T-helper 9 cell (primary cell): ENCODE measurements at regions not wholly inside any gene's neighbourhood (a gene's known extent, or its start where the extent isn't known, plus 50 kb on each side); places are given as distances from the start of the nearest gene placed in this dataset.
"Not testable (repeated sequence)": the region's sequence is repeated elsewhere in the genome, so short reads cannot be mapped to it uniquely, and the experiment has no call there.

ENCODE experiments used
- DNase-seq: peaks from one replicate; pipeline ENCODE4 v3.0.0-alpha.2; 2020

- no peak for DNase-seq
These were observed 121.5 kb upstream of the SFSWAP start for GRCh38 chr12:131589221-131589897.

DNA sequence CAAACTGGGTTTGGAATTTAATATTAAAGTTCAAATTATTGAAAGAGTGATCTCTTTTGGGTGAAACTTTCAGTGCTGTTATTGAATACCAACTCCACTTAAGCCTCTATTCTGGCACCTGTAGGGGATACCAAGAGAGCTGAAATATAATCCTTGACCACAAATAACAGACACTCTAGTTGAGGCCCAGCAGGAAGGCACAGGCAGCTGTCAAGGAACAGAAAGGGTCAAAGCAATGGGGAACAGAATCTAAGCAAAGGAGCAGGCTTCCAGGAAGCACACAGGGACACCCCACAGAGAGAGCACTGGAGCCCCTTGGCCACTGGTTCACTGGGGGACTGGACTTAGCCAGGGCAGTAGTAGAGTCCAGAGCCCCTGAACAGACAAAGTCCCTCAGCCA lies 120.9 kb upstream of the SFSWAP start:
- no peak for DNase-seq

GRCh38 chr12:131591136-131591535 lies 119.8 kb upstream of the SFSWAP start:
- no peak for DNase-seq

DNA sequence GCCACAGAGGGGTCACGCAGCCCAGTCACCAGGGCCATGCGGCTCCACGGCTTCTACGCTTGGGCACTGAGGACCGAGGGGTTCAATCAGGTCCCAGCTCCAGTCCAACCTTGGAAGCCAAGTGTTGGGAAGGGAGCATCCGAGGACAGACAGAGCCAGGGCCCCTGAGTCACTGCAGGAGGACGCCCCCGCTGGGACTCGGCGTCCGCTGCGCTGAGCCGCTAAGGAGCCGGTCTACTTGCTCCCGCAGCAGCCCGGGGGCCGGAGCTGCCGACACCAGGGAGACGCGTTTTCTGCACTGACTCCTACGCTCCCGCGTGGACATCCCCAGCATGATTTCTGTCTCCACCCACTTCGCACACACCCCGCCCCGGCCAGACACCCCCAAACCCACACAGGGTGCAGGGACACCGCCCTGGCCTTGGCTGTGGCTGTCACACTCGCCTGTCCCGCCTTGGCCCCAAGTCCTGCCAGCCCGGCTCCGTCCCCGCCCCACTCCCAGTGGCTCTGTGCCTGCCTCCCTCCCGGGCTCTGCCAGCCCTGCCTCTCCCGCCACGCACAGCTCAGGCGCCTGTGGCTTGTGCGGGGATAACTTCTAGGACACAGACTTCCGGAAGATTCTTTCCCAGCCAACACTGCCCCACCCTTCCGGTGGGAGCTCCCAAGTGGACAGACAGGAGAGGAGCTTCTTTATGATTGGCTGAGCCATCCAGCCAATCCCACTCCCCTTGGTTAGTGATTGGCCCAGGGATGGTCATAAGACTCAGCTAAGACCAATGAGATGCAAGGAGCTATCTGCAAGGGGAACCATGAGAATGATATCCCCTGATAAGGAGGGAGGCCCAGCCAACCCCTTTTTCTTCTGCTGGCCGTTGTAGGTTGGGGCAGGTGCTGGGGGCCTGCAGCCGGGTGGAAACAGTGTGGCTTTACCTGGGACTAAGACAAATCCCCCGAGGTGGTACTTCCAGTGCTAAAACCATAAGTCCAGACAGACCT lies 118.9 kb upstream of the SFSWAP start:
- no peak for DNase-seq

- DNase-seq, result no peak
These were observed 117.9 kb upstream of the SFSWAP start for GRCh38 chr12:131592972-131593371.

- no peak for DNase-seq
These were observed 117.5 kb upstream of the SFSWAP start for GRCh38 chr12:131593406-131593805.

DNA sequence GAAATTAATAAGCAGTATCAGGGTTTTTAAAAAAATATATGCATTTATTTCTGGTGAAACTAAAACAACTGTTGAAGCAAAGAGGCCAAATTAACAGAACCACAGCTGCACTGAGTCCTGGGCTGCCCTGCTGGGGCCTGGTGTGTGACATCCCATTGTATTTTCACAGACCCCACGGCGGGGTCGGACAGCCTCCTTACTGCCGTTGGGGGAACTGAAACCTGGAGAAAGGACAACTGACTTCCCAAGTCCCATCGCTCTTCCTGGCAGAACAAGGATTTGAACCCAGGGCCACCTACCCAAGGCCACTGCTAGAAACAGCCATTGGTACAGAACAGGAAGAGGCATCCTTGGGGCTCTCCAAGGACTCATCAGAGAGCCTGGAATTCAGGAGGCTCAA lies 114.8 kb upstream of the SFSWAP start:
- no peak for DNase-seq

GRCh38 chr12:131597333-131597732 lies 113.6 kb upstream of the SFSWAP start:
- no peak for DNase-seq

DNA sequence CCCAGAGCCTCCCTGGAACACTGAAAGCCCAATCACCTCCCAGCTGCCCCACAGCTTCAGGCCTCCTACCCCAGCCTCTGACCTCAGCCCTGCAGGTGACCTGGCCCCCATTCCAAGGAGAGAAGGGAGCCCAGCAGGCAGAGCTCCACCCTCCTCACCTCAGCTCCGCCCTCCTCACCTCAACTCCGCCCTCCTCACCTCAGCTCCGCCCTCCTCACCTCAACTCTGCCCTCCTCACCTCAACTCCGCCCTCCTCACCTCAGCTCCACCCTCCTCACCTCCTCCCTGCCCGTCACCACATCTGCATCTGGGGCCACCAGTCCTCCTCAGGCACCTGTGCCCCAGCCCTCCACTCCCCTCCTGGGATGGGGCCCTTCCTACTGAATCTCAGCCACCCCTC lies 112.2 kb upstream of the SFSWAP start:
- DNase-seq, result no peak

GRCh38 chr12:131599190-131600159 lies 111.4 kb upstream of the SFSWAP start:
- no peak for DNase-seq

- DNase-seq, result no peak
These were observed 110.7 kb upstream of the SFSWAP start for GRCh38 chr12:131600160-131600532.

DNA sequence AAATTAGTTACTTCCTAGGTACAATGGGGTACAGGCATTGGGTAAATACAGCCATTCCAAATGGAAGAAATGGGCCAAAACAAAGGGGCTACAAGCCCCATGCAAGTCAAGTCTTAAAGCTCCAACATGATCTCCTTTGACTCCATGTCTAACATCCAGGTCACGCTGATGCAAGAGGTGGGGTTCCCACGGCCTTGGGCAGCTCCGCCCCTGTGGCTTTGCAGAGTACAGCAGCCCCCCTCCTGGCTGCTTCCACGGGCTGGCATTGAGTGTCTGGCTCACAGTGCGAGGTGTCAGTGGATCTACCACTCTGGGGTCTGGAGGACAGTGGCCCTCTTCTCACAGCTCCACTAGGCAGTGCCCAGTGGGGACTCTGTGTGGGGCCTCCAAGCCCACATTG lies 109.4 kb upstream of the SFSWAP start:
- not testable (repeated sequence) for DNase-seq

DNA sequence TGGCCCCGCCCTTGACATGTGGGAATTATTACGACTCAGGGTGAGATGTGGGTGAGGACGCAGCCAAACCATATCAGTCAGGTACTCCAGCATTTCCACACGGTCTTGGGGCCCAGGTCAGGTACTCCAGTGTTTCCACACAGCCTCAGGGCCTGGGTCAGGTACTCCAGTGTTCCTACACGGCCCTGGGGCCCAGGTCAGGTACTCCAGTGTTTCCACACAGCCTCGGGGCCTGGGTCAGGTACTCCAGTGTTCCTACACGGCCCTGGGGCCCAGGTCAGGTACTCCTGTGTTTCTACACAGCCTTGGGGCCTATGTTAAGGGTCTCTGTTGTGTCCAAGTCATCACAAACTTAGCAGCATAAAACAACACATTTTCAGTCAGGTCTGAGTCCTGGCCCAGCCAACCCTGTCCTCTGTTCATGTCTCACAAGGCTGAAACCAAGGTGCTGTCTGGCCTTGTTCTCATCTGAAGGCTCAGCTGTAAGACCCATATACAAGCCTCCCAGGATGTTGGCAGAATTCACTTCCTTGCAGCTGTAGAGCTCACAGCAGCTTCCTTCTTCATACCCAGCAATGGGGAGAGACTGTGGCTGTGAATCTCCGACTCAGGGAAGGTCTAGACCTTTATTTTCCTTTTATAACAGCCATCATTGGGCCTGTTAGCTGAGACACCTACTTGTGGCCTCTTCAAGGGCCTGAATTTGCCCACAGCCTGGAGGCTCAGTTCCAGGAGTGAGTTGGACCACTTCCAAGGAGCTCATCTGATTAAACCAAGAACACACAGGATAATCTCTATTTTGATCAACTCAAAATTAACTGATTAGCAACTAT lies 107.6 kb upstream of the SFSWAP start:
- DNase-seq, result no peak

DNA sequence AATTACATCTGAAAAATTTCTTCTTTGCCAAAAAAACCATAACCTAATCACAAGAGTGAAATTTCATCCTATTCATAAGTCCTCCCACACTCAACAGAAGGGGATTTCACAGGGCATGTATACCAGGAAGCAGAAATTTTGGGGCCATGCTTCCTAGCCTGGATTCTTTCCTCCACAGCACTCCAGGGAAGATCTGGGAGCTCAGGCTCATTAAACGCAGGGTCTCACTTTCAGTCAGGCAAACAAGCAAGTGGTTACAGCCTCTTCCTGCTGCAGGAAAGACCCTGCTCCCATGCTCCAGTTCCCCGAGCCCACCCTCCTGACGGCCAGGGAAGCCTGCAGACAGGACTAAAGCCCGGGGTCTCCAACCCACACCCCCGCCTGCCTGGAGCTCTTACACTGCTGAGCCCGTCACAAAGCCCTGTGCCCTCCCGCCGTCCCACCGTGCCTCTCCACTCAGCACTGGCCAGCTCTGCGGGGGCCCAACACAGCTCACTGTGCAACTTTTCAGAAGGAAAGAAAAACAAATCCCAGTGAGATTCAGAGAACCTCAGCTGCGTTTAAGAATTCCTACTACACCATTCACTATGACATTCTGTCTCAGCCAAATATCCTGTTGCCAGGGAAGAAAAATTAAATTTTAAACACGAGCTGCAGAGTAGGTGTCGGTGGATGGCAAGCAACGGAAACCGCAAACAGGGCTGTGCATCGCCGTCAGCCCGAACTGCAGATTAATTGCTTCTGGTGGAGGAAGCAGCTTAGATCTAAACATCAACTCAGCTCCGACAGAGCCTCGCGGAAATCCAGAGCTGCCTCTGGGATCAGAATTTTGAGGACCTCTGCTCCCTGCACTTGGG lies 106.7 kb upstream of the SFSWAP start:
- DNase-seq, result peak; percentile 19

- no peak for DNase-seq
These were observed 106.0 kb upstream of the SFSWAP start for GRCh38 chr12:131604859-131605258.

GRCh38 chr12:131605304-131605829 lies 105.5 kb upstream of the SFSWAP start:
- DNase-seq, result no peak

- no peak for DNase-seq
These were observed 104.5 kb upstream of the SFSWAP start for GRCh38 chr12:131606218-131606901.

DNA sequence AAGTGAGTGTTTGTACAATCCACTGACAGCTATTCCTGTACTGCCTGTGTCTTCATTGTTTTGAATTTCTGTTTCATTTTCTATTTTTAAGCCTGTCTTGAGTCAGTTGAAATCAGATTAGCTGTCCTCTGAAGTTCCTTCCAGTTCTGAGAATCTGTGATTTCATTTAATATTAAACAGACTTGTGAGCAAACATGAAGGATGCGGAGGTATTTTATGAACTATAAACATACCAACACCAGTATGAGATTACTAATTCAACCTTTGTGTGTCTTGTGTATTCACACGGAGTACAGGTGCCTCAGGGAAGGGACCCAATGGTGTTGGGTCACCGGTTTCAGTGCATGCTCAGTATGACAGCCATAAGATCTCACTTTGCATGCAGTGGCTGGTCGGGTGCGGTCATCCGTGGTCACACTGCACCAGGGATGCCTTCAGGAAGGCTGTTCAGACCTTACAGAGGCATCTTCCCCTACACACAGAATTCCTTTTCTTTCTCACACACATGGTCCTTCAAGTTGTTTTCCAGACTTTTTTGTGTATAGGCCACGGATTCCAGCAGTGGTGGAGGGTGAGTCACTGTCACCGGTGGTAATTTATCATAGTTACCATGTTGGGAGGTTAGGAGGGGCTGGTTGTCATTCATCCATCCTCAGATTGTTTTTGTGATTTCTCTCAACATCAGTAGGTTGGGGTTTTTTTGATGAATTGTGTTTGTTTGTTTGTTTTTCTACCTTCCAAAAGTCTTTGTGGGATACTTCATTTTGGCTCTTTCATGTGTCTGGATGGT lies 103.0 kb upstream of the SFSWAP start:
- no peak for DNase-seq
